ENCODE measurements at regions not wholly inside any gene's neighbourhood (a gene's known extent, or its start where the extent isn't known, plus 50 kb on each side); places are given as distances from the start of the nearest gene placed in this dataset.
"Not testable (repeated sequence)": the region's sequence is repeated elsewhere in the genome, so short reads cannot be mapped to it uniquely, and the experiment has no call there.

GRCh38 chr16:14384745-14385144 is 245.3 kb downstream of the PARN start:
- Histone ChIP-seq H3K9me3 (ENCODE audit: insufficient read depth, low read length) (no peaks in the 10 kb centered on the region), H3K4me3 (ENCODE audit: insufficient read length, low read depth) (no peak overlapping the region), H3K9ac (ENCODE audit: insufficient read length, low read depth) (no peak overlapping the region), H3K4me1 (ENCODE audit: insufficient read depth, insufficient read length) (no peaks in the 10 kb centered on the region), H3K36me3 (ENCODE audit: insufficient read depth, insufficient read length, low read length) (no peaks in the 10 kb centered on the region), H3K27me3 (ENCODE audit: insufficient read depth, insufficient read length) (no peaks in the 10 kb centered on the region)
- no peak for DNase-seq (ENCODE audit: low read depth, low spot score)
- TF ChIP-seq YY1 (IDR thresholded peaks at IDR 0.05; ENCODE audit: insufficient read depth, insufficient read length) (no peak), ZNF274 (IDR thresholded peaks at IDR 0.05; ENCODE audit: low read depth, low read length) (no peak), SUZ12 (IDR thresholded peaks at IDR 0.05; ENCODE audit: extremely low read depth, insufficient read depth, insufficient read length) (no peak)

- not testable (repeated sequence) for H3K9ac ChIP-seq (ENCODE audit: insufficient read length, low read depth)
Observed at GRCh38 chr16:14383844-14384243, 246.2 kb downstream of the PARN start.

DNA sequence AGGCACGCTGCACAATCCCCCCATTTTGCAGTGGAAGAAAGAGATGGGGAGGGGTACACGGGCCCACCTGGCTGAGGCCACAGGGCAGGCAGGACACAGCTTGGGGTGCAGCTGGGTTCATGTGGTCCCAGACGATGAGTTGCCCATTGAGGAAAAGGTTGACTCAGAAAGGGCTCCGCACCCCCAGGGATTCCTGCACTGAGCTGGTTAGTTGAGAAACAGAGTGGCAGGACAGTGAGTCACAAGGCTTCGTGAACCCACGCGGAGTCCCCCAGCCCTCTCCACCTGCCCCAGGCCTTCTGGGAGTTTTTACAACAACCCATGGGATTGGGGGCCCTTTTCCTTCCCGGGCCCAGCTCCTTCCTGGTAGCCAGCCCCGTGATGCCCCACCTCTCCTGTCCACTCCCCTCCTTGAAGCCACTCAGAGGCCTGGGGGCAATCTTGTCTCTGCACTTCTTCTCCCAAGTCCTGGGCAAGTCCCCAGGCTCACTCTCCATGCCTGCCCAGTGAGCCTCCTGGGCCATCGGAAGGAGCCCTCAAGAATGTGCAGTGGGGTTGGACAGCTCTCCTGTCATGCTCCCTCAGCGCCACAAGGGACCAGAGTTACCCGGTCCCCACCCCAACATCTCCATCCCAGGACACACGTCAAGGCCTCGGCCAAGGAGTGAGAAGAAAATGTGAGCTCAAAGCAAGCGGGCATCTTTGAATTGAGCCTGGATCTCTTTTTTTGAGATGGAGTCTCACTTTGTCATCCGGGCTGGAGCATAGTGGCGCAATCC is 251.2 kb downstream of the PARN start:
- Histone ChIP-seq H3K27me3 (ENCODE audit: insufficient read depth, insufficient read length) (no peaks in the 10 kb centered on the region), H3K9ac (ENCODE audit: insufficient read length, low read depth) (no peak overlapping the region), H3K9me3 (ENCODE audit: insufficient read depth, low read length) (peaks cover 11% of the 10 kb centered on the region; the same call in 1 of the 2 replicates), H3K36me3 (ENCODE audit: insufficient read depth, insufficient read length, low read length) (no peaks in the 10 kb centered on the region), H3K4me1 (ENCODE audit: insufficient read depth, insufficient read length) (no peaks in the 10 kb centered on the region), H3K4me3 (ENCODE audit: insufficient read length, low read depth) (no peak overlapping the region)
- TF ChIP-seq YY1 (IDR thresholded peaks at IDR 0.05; ENCODE audit: insufficient read depth, insufficient read length) (no peak), SUZ12 (IDR thresholded peaks at IDR 0.05; ENCODE audit: extremely low read depth, insufficient read depth, insufficient read length) (no peak), ZNF274 (IDR thresholded peaks at IDR 0.05; ENCODE audit: low read depth, low read length) (no peak)
- no peak for DNase-seq (ENCODE audit: low read depth, low spot score)

More at GRCh38 chr16:14383844-14384243, 246.2 kb downstream of the PARN start:
- not testable (repeated sequence) for DNase-seq (ENCODE audit: low read depth, low spot score); H3K4me1 ChIP-seq (ENCODE audit: insufficient read depth, insufficient read length); H3K27me3 ChIP-seq (ENCODE audit: insufficient read depth, insufficient read length); H3K9me3 ChIP-seq (ENCODE audit: insufficient read depth, low read length); H3K4me3 ChIP-seq (ENCODE audit: insufficient read length, low read depth); H3K36me3 ChIP-seq (ENCODE audit: insufficient read depth, insufficient read length, low read length)

GRCh38 chr16:14378131-14378551 is 251.9 kb downstream of the PARN start:
- H3K4me3 ChIP-seq (ENCODE audit: insufficient read length, low read depth): no peak overlapping the region
- TF ChIP-seq ZNF274 (IDR thresholded peaks at IDR 0.05; ENCODE audit: low read depth, low read length): no peak
- no peak for TF ChIP-seq SUZ12 (IDR thresholded peaks at IDR 0.05; ENCODE audit: extremely low read depth, insufficient read depth, insufficient read length)
- no peak for TF ChIP-seq YY1 (IDR thresholded peaks at IDR 0.05; ENCODE audit: insufficient read depth, insufficient read length)

DNA sequence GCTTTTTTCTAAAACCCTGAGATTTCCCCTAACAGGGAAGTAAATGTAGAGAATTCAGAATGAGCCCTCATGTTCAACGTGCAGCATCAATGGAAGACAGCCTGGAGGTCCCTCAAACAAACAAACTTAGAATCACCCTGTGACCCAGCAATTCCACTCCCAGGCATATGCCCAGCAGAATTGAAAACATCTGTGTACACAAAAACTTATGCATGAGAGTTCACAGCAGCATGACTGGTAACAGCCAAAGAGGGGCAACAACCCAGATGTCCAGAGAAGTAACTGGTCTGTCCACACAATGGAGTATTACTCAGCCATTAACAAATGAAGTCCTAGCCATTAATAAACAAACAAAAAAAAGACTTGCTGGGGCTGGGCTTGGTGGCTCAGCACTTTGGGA is 252.7 kb downstream of the PARN start:
- DNase-seq (ENCODE audit: low read depth, low spot score): no peak
- no peaks in the 10 kb centered on the region for H3K36me3 ChIP-seq (ENCODE audit: insufficient read depth, insufficient read length, low read length)
- H3K9me3 ChIP-seq (ENCODE audit: insufficient read depth, low read length): peaks cover 11% of the 10 kb centered on the region; the same call in 1 of the 2 replicates
- H3K4me3 ChIP-seq (ENCODE audit: insufficient read length, low read depth): no peak overlapping the region
- TF ChIP-seq SUZ12 (IDR thresholded peaks at IDR 0.05; ENCODE audit: extremely low read depth, insufficient read depth, insufficient read length) (no peak), YY1 (IDR thresholded peaks at IDR 0.05; ENCODE audit: insufficient read depth, insufficient read length) (no peak), ZNF274 (IDR thresholded peaks at IDR 0.05; ENCODE audit: low read depth, low read length) (no peak)
- H3K4me1 ChIP-seq (ENCODE audit: insufficient read depth, insufficient read length): peaks cover 5% of the 10 kb centered on the region
- no peak overlapping the region for H3K9ac ChIP-seq (ENCODE audit: insufficient read length, low read depth)
- H3K27me3 ChIP-seq (ENCODE audit: insufficient read depth, insufficient read length): no peaks in the 10 kb centered on the region

More at GRCh38 chr16:14378131-14378551, 251.9 kb downstream of the PARN start:
- Histone ChIP-seq H3K4me1 (ENCODE audit: insufficient read depth, insufficient read length) (no peaks in the 10 kb centered on the region), H3K27me3 (ENCODE audit: insufficient read depth, insufficient read length) (no peaks in the 10 kb centered on the region), H3K36me3 (ENCODE audit: insufficient read depth, insufficient read length, low read length) (no peaks in the 10 kb centered on the region), H3K9me3 (ENCODE audit: insufficient read depth, low read length) (peaks cover 11% of the 10 kb centered on the region; the same call in 1 of the 2 replicates), H3K9ac (ENCODE audit: insufficient read length, low read depth) (no peak overlapping the region)
- DNase-seq (ENCODE audit: low read depth, low spot score): no peak

GRCh38 chr16:14375132-14375491 is 254.9 kb downstream of the PARN start:
- DNase-seq (ENCODE audit: low read depth, low spot score): no peak
- TF ChIP-seq SUZ12 (IDR thresholded peaks at IDR 0.05; ENCODE audit: extremely low read depth, insufficient read depth, insufficient read length): no peak
- TF ChIP-seq YY1 (IDR thresholded peaks at IDR 0.05; ENCODE audit: insufficient read depth, insufficient read length): no peak
- no peak for TF ChIP-seq ZNF274 (IDR thresholded peaks at IDR 0.05; ENCODE audit: low read depth, low read length)
- H3K4me1 ChIP-seq (ENCODE audit: insufficient read depth, insufficient read length): peaks cover 10% of the 10 kb centered on the region
- H3K9me3 ChIP-seq (ENCODE audit: insufficient read depth, low read length): peaks cover 11% of the 10 kb centered on the region; the same call in 1 of the 2 replicates
- H3K36me3 ChIP-seq (ENCODE audit: insufficient read depth, insufficient read length, low read length): no peaks in the 10 kb centered on the region
- no peaks in the 10 kb centered on the region for H3K27me3 ChIP-seq (ENCODE audit: insufficient read depth, insufficient read length)
- H3K4me3 ChIP-seq (ENCODE audit: insufficient read length, low read depth): no peak overlapping the region
- H3K9ac ChIP-seq (ENCODE audit: insufficient read length, low read depth): no peak overlapping the region

GRCh38 chr16:14374451-14375131 is 255.5 kb downstream of the PARN start:
- Histone ChIP-seq H3K36me3 (ENCODE audit: insufficient read depth, insufficient read length, low read length) (no peaks in the 10 kb centered on the region), H3K9ac (ENCODE audit: insufficient read length, low read depth) (no peak overlapping the region), H3K9me3 (ENCODE audit: insufficient read depth, low read length) (peaks cover 11% of the 10 kb centered on the region; the same call in 1 of the 2 replicates), H3K27me3 (ENCODE audit: insufficient read depth, insufficient read length) (no peaks in the 10 kb centered on the region), H3K4me3 (ENCODE audit: insufficient read length, low read depth) (no peak overlapping the region), H3K4me1 (ENCODE audit: insufficient read depth, insufficient read length) (peaks cover 10% of the 10 kb centered on the region)
- no peak for TF ChIP-seq ZNF274 (IDR thresholded peaks at IDR 0.05; ENCODE audit: low read depth, low read length)
- TF ChIP-seq YY1 (IDR thresholded peaks at IDR 0.05; ENCODE audit: insufficient read depth, insufficient read length): no peak
- TF ChIP-seq SUZ12 (IDR thresholded peaks at IDR 0.05; ENCODE audit: extremely low read depth, insufficient read depth, insufficient read length): no peak
- no peak for DNase-seq (ENCODE audit: low read depth, low spot score)

Measured in NT2/D1 (cell line).